ENCODE measurements at regions not wholly inside any gene's neighbourhood (a gene's known extent, or its start where the extent isn't known, plus 50 kb on each side); places are given as distances from the start of the nearest gene placed in this dataset.

DNA sequence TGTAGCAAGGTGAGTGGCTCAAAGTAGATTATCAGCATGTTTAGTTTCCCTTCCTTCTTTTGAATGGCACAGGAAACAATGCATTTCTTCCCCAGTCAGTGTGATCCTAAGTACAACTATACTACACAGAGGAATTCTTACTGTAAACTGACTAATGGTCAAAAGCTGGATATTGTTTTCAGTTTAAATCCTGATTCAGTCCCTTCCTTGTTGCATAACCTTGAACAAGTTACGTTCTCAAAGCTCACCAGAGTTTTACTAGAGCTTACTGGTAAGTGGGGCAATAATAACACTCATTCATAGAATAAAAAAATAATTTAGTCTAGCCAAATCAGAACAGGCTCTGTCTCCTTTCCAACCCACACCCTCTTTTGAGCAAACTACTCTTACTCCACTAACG is 180.1 kb downstream of the POSTN start:
- no peaks in the 10 kb centered on the region for H3K79me2 ChIP-seq (ENCODE audit: insufficient read depth, low read length)
- H3K9me2 ChIP-seq (ENCODE audit: low read depth, low read length) = no peaks in the 10 kb centered on the region
- H3K27me3 ChIP-seq (ENCODE audit: insufficient read depth, low read length) = no peaks in the 10 kb centered on the region
- H3F3A ChIP-seq (ENCODE audit: insufficient read depth, low read length) = no peaks in the 10 kb centered on the region
- no peak overlapping the region for H3K9ac ChIP-seq (ENCODE audit: low read length)
- H3K4me1 ChIP-seq (ENCODE audit: insufficient read depth, low read length, severe bottlenecking) = no peaks in the 10 kb centered on the region
- no peak overlapping the region for H2AFZ ChIP-seq (ENCODE audit: low read length)
- no peaks in the 10 kb centered on the region for H3K36me3 ChIP-seq (ENCODE audit: insufficient read depth, low read length)
- TF ChIP-seq EZH2 (IDR thresholded peaks at IDR 0.05; ENCODE audit: borderline replicate concordance, low read length) (no peak), CTCF (IDR thresholded peaks at IDR 0.05; ENCODE audit: low read length) (no peak)
- no peaks in the 10 kb centered on the region for H3K9me3 ChIP-seq (ENCODE audit: low read length)
- H3K4me3 ChIP-seq (ENCODE audit: low read depth, low read length, poor library complexity, severe bottlenecking) = no peak overlapping the region
- H3K27ac ChIP-seq (ENCODE audit: low read depth, low read length, poor library complexity, severe bottlenecking) = no peak overlapping the region
- no peak overlapping the region for H3K4me2 ChIP-seq (ENCODE audit: low read length)
- H4K20me1 ChIP-seq (ENCODE audit: insufficient read depth, low read length) = no peaks in the 10 kb centered on the region

- Histone ChIP-seq H3F3A (ENCODE audit: insufficient read depth, low read length) (no peaks in the 10 kb centered on the region), H3K4me1 (ENCODE audit: insufficient read depth, low read length, severe bottlenecking) (no peaks in the 10 kb centered on the region), H3K9me3 (ENCODE audit: low read length) (no peaks in the 10 kb centered on the region), H3K36me3 (ENCODE audit: insufficient read depth, low read length) (no peaks in the 10 kb centered on the region), H4K20me1 (ENCODE audit: insufficient read depth, low read length) (no peaks in the 10 kb centered on the region), H3K79me2 (ENCODE audit: insufficient read depth, low read length) (no peaks in the 10 kb centered on the region), H2AFZ (ENCODE audit: low read length) (no peak overlapping the region), H3K9me2 (ENCODE audit: low read depth, low read length) (no peaks in the 10 kb centered on the region), H3K27me3 (ENCODE audit: insufficient read depth, low read length) (no peaks in the 10 kb centered on the region), H3K4me3 (ENCODE audit: low read depth, low read length, poor library complexity, severe bottlenecking) (no peak overlapping the region), H3K4me2 (ENCODE audit: low read length) (no peak overlapping the region), H3K27ac (ENCODE audit: low read depth, low read length, poor library complexity, severe bottlenecking) (no peak overlapping the region), H3K9ac (ENCODE audit: low read length) (no peak overlapping the region)
- TF ChIP-seq CTCF (IDR thresholded peaks at IDR 0.05; ENCODE audit: low read length) (no peak), EZH2 (IDR thresholded peaks at IDR 0.05; ENCODE audit: borderline replicate concordance, low read length) (no peak)
These were observed 181.5 kb downstream of the POSTN start for GRCh38 chr13:37417060-37417441.

GRCh38 chr13:37416291-37417059 is 182.1 kb downstream of the POSTN start:
- no peak overlapping the region for H3K4me3 ChIP-seq (ENCODE audit: low read depth, low read length, poor library complexity, severe bottlenecking)
- TF ChIP-seq EZH2 (IDR thresholded peaks at IDR 0.05; ENCODE audit: borderline replicate concordance, low read length) (no peak), CTCF (IDR thresholded peaks at IDR 0.05; ENCODE audit: low read length) (no peak)
- no peaks in the 10 kb centered on the region for H4K20me1 ChIP-seq (ENCODE audit: insufficient read depth, low read length)
- no peaks in the 10 kb centered on the region for H3K79me2 ChIP-seq (ENCODE audit: insufficient read depth, low read length)
- no peaks in the 10 kb centered on the region for H3K4me1 ChIP-seq (ENCODE audit: insufficient read depth, low read length, severe bottlenecking)
- H3F3A ChIP-seq (ENCODE audit: insufficient read depth, low read length) = no peaks in the 10 kb centered on the region
- H3K27me3 ChIP-seq (ENCODE audit: insufficient read depth, low read length) = no peaks in the 10 kb centered on the region
- H3K9me3 ChIP-seq (ENCODE audit: low read length) = no peaks in the 10 kb centered on the region
- no peak overlapping the region for H3K27ac ChIP-seq (ENCODE audit: low read depth, low read length, poor library complexity, severe bottlenecking)
- H3K9ac ChIP-seq (ENCODE audit: low read length) = no peak overlapping the region
- no peak overlapping the region for H2AFZ ChIP-seq (ENCODE audit: low read length)
- no peak overlapping the region for H3K4me2 ChIP-seq (ENCODE audit: low read length)
- no peaks in the 10 kb centered on the region for H3K36me3 ChIP-seq (ENCODE audit: insufficient read depth, low read length)
- H3K9me2 ChIP-seq (ENCODE audit: low read depth, low read length) = no peaks in the 10 kb centered on the region
